ENCODE measurements at regions not wholly inside any gene's neighbourhood (a gene's known extent, or its start where the extent isn't known, plus 50 kb on each side); places are given as distances from the start of the nearest gene placed in this dataset.

- no peak for DNase-seq (ENCODE audit: low read depth)
These were observed 413.6 kb downstream of the ENC1 start for GRCh38 chr5:74226716-74227485.

GRCh38 chr5:74225587-74225986, 414.9 kb downstream of the ENC1 start:
- DNase-seq (ENCODE audit: low read depth), result no peak

- DNase-seq (ENCODE audit: low read depth), result no peak
These were observed 416.2 kb downstream of the ENC1 start for GRCh38 chr5:74224331-74224730.

- DNase-seq (ENCODE audit: low read depth), result no peak
These were observed 417.7 kb downstream of the ENC1 start for GRCh38 chr5:74222806-74223205.

GRCh38 chr5:74221413-74221812, 419.1 kb downstream of the ENC1 start:
- DNase-seq (ENCODE audit: low read depth), result no peak

- DNase-seq (ENCODE audit: low read depth), result no peak
These were observed 424.5 kb downstream of the ENC1 start for GRCh38 chr5:74216012-74216411.

- DNase-seq (ENCODE audit: low read depth), result no peak
These were observed 428.2 kb downstream of the ENC1 start for GRCh38 chr5:74212336-74212735.

- DNase-seq (ENCODE audit: low read depth), result no peak
These were observed 431.0 kb downstream of the ENC1 start for GRCh38 chr5:74209571-74209970.

- no peak for DNase-seq (ENCODE audit: low read depth)
These were observed 433.7 kb downstream of the ENC1 start for GRCh38 chr5:74206579-74207550.

GRCh38 chr5:74205767-74206578, 434.6 kb downstream of the ENC1 start:
- no peak for DNase-seq (ENCODE audit: low read depth)

- no peak for DNase-seq (ENCODE audit: low read depth)
These were observed 439.0 kb downstream of the ENC1 start for GRCh38 chr5:74201334-74202081.

GRCh38 chr5:74200560-74200959, 440.0 kb downstream of the ENC1 start:
- DNase-seq (ENCODE audit: low read depth), result no peak

GRCh38 chr5:74199436-74200210, 440.9 kb downstream of the ENC1 start:
- DNase-seq (ENCODE audit: low read depth), result no peak

GRCh38 chr5:74199005-74199404, 441.5 kb downstream of the ENC1 start:
- DNase-seq (ENCODE audit: low read depth), result no peak

- DNase-seq (ENCODE audit: low read depth), result no peak
These were observed 442.4 kb downstream of the ENC1 start for GRCh38 chr5:74198156-74198555.

- no peak for DNase-seq (ENCODE audit: low read depth)
These were observed 444.3 kb downstream of the ENC1 start for GRCh38 chr5:74196233-74196632.

- no peak for DNase-seq (ENCODE audit: low read depth)
These were observed 446.3 kb downstream of the ENC1 start for GRCh38 chr5:74194196-74194595.

- DNase-seq (ENCODE audit: low read depth), result no peak
These were observed 447.8 kb downstream of the ENC1 start for GRCh38 chr5:74192606-74193299.

- no peak for DNase-seq (ENCODE audit: low read depth)
These were observed 452.0 kb downstream of the ENC1 start for GRCh38 chr5:74188351-74189105.
